Right lobe of liver (tissue), 6 donors: ENCODE measurements at regions not wholly inside any gene's neighbourhood (a gene's known extent, or its start where the extent isn't known, plus 50 kb on each side); places are given as distances from the start of the nearest gene placed in this dataset.

Experiments
- ATAC-seq, 4 donors: fragments of 200-7000 bp; cut with Tn5 transposase; one replicate each; pipeline ENCODE4 v1.9.1; 2020; ENCODE audit warnings: mild to moderate bottlenecking in 4 of 4, moderate library complexity in 4 of 4
- DNase-seq, 3 donors: peaks; one replicate each; pipeline ENCODE4 v3.0.0-alpha.2; 2020
- H3K27ac ChIP-seq, 3 donors: fragments of 200-600 bp; one replicate each; pipeline ENCODE4 v1.8.0; 2022
- H3K27me3 ChIP-seq, 2 donors: fragments of 200-600 bp; one replicate each; pipeline ENCODE4 v1.8.0; 2022
- H3K36me3 ChIP-seq, 4 donors: fragments of 200-600 bp; sonication (generic) in 1 of 4; one replicate each; pipeline versions ENCODE4 v1.5.1 to v1.8.0; 2017 to 2022; ENCODE audit warnings: control low read depth in 1 of 4
- H3K4me1 ChIP-seq, 4 donors: fragments of 200-600 bp; sonication (generic) in 1 of 4; one replicate each; pipeline versions ENCODE4 v1.5.1 to v1.8.0; 2017 to 2022; ENCODE audit warnings: control low read depth in 1 of 4
- H3K4me3 ChIP-seq, 3 donors: fragments of 200-600 bp; one replicate each; pipeline ENCODE4 v1.8.0; 2022
- H3K9me3 ChIP-seq, 4 donors: fragments of 200-600 bp; sonication (generic) in 1 of 4; one replicate each; pipeline versions ENCODE4 v1.5.1 to v1.8.0; 2017 to 2022; ENCODE audit warnings: control low read depth in 1 of 4
- CTCF ChIP-seq, 4 donors: fragments of 200-600 bp in 3 of 4; fragments of 450-650 bp in 1 of 4; IDR thresholded peaks; one replicate each; pipeline versions ENCODE4 v1.5.1 to v1.8.0; 2016 to 2022; ENCODE audit warnings: antibody characterized with exemption in 4 of 4, mild to moderate bottlenecking in 2 of 4
- POLR2A ChIP-seq: fragments of 450-650 bp; IDR thresholded peaks from one replicate; pipeline ENCODE4 v1.6.1; 2017; ENCODE audit warnings: antibody characterized with exemption, mild to moderate bottlenecking
- WGBS: methylation state at CpG from one replicate; pipeline ENCODE4 v1.1.6; 2018; ENCODE audit warnings: low coverage, low lambda C conversion rate; ENCODE audit not compliant: insufficient coverage; ENCODE audit errors: missing lambda C conversion rate; 5-methylcytosine and 5-hydroxymethylcytosine counted together
- intact Hi-C, 2 donors: fragments of 100-400 bp; cut with DNase I; formaldehyde crosslinking; loops; one replicate each; pipeline versions ENCODE4 v1.11.2 to v1.14.1; 2022
- donor health status: DM: no; HTN: yes; CAD: no.
- donor health status: DM: no; HTN: no; CAD: no.
- donor health status: DM: no; HTN: no; CAD: no.
- donor health status: DM: no; HTN: yes; CAD: no.
- donor health status: DM: no; HTN: yes; CAD: no.

- no peak for TF ChIP-seq CTCF (IDR thresholded peaks at IDR 0.05)
- no peak for TF ChIP-seq POLR2A
- no peak for DNase-seq
- WGBS, result 92% methylated on average over 3 of the region's 6 CpGs
- H3K9me3 ChIP-seq, result no peaks in the 10 kb centered on the region
- no peak overlapping the region for H3K27ac ChIP-seq
- H3K4me1 ChIP-seq, result peaks cover 0 to 11% (median 0%) of the 10 kb centered on the region in 4 donors
- no peaks in the 10 kb centered on the region for H3K27me3 ChIP-seq
- no peak for ATAC-seq
- no peaks in the 10 kb centered on the region for H3K36me3 ChIP-seq
- no peak overlapping the region for H3K4me3 ChIP-seq
- intact Hi-C loops, result no loop called here
These were observed 149.6 kb downstream of the SEC16B start for GRCh38 chr1:177820213-177820612.

- ATAC-seq, result peak; percentile 27 to 77 (median 56)
- Histone ChIP-seq H3K4me1 (peaks cover 0 to 11% (median 0%) of the 10 kb centered on the region in 4 donors), H3K9me3 (no peaks in the 10 kb centered on the region), H3K27ac (peak overlapping the region in 1 of 3 donors; percentile 7), H3K36me3 (no peaks in the 10 kb centered on the region), H3K27me3 (no peaks in the 10 kb centered on the region), H3K4me3 (no peak overlapping the region)
- 50% methylated on average over 7 of the region's 7 CpGs for WGBS
- no peak for DNase-seq
- intact Hi-C loops, result no loop called here
- TF ChIP-seq POLR2A (no peak), CTCF (IDR thresholded peaks at IDR 0.05) (no peak)
These were observed 151.7 kb downstream of the SEC16B start for GRCh38 chr1:177817937-177818875.

GRCh38 chr1:177812650-177813049 is 157.2 kb downstream of the SEC16B start:
- Histone ChIP-seq H3K4me3 (no peak overlapping the region), H3K27me3 (no peaks in the 10 kb centered on the region), H3K9me3 (no peaks in the 10 kb centered on the region), H3K36me3 (no peaks in the 10 kb centered on the region), H3K4me1 (peaks cover 0 to 2% (median 0%) of the 10 kb centered on the region in 4 donors), H3K27ac (no peak overlapping the region)
- ATAC-seq (no peak), DNase-seq (no peak)
- TF ChIP-seq CTCF (IDR thresholded peaks at IDR 0.05) (no peak), POLR2A (no peak)
- intact Hi-C loops, result no loop called here
- 76% methylated on average over 8 of the region's 13 CpGs for WGBS

- no peaks in the 10 kb centered on the region for H3K27me3 ChIP-seq
- 57% methylated on average over 3 of the region's 3 CpGs for WGBS
- TF ChIP-seq POLR2A, result no peak
- TF ChIP-seq CTCF (IDR thresholded peaks at IDR 0.05), result no peak
- H3K36me3 ChIP-seq, result no peaks in the 10 kb centered on the region
- no peak for DNase-seq
- intact Hi-C loops, result no loop called here
- no peak overlapping the region for H3K4me3 ChIP-seq
- H3K4me1 ChIP-seq, result no peaks in the 10 kb centered on the region
- ATAC-seq, result no peak
- no peaks in the 10 kb centered on the region for H3K9me3 ChIP-seq
- H3K27ac ChIP-seq, result no peak overlapping the region
These were observed 157.7 kb downstream of the SEC16B start for GRCh38 chr1:177812144-177812543.
